ENCODE measurements at regions not wholly inside any gene's neighbourhood (a gene's known extent, or its start where the extent isn't known, plus 50 kb on each side); places are given as distances from the start of the nearest gene placed in this dataset.

GRCh38 chr12:61355105-61355504 lies 905.1 kb upstream of the USP15 start:
- no peak for DNase-seq (ENCODE audit: extremely low read depth, low read depth)

- DNase-seq (ENCODE audit: extremely low read depth, low read depth) = no peak
Measured at GRCh38 chr12:61356485-61356884, 903.7 kb upstream of the USP15 start.

DNA sequence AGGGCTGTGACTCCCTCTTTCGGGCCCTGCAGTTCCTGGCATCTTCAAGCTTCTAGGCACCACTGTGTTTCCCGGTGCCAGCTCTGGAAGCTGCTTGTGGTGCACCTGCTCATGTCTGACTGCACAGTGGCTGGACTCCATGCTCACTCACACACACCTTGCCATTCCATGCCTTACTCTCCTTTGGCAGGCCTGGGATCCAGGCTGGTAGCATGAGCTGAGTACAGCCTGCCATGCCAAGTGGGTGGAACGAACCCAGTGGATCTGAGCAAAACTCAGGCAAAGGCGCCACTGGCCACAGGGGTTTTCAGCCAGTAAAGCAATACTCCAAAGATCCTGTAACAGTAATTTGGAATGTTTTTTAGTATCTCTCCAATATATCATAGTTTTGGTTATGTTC lies 902.7 kb upstream of the USP15 start:
- DNase-seq (ENCODE audit: extremely low read depth, low read depth) = no peak

DNA sequence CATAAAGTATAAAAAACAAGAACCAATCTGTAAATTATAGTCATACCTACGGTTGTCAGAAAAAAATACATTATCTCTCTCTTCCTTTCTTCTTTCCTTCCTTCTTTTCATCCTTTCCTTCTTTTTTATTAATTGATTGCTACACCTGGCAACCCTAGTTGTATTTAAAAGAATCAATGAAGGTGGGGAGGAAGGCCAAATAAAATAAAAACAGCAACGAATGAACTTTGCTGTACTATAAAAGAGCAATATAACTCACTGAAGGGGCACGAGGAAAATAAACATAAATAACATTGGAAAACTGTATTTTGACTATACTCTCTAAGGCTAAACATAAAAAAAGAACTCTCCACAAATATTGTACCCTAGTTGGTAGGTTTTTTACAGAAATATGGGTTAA lies 898.2 kb upstream of the USP15 start:
- no peak for DNase-seq (ENCODE audit: extremely low read depth, low read depth)

- DNase-seq (ENCODE audit: extremely low read depth, low read depth) = no peak
Measured at GRCh38 chr12:61365001-61365400, 895.2 kb upstream of the USP15 start.

GRCh38 chr12:61367281-61367785 lies 892.9 kb upstream of the USP15 start:
- no peak for DNase-seq (ENCODE audit: extremely low read depth, low read depth)

DNA sequence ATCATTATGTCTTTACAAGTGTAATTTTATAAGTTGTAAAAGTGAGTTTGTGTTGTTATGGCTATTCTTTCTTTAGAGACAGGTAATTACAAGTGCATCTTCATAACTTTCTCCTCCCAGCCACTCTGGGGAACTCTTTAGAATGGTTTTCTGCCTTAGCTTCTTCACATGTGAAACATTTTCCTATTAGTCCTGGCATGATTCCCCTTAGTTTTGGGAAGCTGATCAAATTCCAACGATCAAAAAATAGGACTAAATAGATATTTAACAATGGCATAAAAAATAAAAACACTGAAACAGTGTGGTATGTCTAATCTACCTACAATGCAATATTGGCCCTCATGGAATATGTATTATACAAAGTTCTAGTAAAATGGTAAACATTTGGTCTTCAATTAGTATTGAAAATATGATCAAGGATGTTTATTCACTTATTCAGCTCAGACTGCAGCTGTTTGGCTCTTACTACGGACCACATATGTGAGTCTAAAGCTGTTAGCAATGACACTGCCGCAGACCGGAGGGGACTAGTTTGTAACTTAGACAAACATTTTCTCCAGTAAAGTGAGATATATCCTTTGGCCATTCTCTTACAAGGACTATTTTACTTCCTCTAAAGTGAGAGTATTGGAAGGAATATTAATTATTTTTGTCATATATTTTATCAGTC lies 890.8 kb upstream of the USP15 start:
- DNase-seq (ENCODE audit: extremely low read depth, low read depth) = no peak

DNA sequence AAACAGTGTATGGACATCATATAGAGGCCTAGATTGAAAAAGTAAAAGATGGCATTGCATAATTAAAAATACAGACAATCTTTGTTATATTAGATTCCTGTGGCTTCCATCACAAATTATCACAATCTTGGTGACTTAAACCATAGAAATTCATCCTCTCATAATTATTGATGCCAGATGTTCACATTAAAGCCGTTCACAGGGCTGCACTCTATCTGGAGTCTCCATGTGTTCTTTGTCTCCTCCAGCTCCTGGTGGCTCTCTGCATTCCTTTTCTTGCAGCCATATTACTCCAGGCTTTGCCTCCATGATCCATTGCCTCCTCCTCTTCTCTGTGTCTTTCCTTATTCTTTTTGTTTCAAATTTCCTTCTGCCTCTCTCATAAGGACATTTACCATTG lies 875.7 kb upstream of the USP15 start:
- no peak for DNase-seq (ENCODE audit: extremely low read depth, low read depth)

GRCh38 chr12:61385771-61386170 lies 874.4 kb upstream of the USP15 start:
- no peak for DNase-seq (ENCODE audit: extremely low read depth, low read depth)

GRCh38 chr12:61397668-61398067 lies 862.5 kb upstream of the USP15 start:
- DNase-seq (ENCODE audit: extremely low read depth, low read depth) = no peak

- DNase-seq (ENCODE audit: extremely low read depth, low read depth) = no peak
Measured at GRCh38 chr12:61412201-61412600, 848.0 kb upstream of the USP15 start.

DNA sequence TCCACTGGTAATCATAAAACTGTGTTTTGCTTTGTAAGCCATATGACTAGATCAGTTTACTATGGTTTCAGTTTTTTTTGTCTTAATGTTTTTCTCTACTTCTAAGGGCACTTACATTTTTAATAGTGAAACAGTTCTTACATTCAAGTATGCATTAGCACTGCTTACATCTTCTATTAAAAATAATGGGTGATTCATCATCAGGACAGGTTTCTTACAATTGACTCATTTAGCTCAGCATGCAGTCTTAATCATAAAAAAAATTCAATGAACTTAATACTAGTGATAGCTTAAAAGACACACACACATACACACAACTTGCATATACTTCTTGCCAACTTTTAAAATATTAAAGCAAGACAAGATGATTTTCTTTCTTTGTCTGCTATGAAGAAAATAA lies 845.7 kb upstream of the USP15 start:
- DNase-seq (ENCODE audit: extremely low read depth, low read depth) = no peak

DNA sequence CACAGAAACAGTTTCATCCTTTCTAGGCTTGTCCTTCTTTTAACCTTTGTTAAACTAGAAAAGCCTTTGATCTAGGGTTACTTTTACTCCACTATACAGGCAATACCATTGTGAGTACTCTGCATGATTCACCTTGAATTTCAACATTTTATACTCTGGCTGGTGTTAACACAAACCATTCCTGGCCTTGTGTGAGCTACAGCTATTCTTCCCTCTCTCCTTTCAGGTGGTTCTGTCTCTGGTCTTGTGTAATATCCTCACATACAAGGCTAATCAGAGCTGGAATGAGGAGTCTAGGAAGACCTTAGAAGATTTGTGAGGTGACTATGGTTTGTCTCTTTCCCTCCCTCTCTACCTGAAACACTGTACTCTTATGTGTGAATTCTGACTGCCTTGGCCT lies 837.4 kb upstream of the USP15 start:
- DNase-seq (ENCODE audit: extremely low read depth, low read depth) = no peak

GRCh38 chr12:61452076-61452475 lies 808.1 kb upstream of the USP15 start:
- DNase-seq (ENCODE audit: extremely low read depth, low read depth) = peak; percentile 8

DNA sequence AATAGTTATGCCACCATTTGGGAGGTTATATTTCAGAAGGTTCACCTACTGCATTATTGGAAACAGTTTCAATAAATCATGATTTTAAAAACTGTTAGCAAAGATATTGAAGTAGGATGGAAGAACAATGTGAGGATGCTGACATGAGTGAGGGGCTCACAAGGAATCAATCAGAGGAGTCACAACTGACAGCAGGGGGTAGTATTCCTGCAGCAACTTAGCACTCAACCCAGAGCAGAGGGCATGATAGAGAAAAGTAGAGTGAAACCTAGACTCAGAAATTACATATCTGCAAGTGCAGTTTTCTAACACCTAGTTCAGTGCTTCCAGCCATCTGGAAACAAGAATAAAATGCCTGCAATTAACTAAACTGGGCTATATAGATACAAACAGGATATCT lies 772.5 kb upstream of the USP15 start:
- no peak for DNase-seq (ENCODE audit: extremely low read depth, low read depth)

- no peak for DNase-seq (ENCODE audit: extremely low read depth, low read depth)
Measured at GRCh38 chr12:61490526-61491498, 769.4 kb upstream of the USP15 start.

DNA sequence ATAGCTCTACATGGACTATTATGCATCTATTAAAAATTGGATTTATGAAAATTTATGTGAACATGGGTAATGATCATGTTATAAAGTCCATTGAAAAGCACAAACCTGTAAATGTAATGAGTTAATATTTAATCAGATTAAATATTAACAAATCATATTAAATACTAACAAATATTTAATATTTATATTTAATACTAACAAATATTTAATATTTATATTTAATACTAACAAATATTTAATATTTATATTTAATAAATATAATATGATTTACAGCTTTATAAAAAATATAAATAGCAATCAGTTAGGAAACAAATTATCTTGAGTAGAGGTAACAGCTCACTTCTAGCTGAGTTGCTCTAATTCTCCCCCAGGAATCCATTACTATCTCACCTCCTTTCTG lies 758.0 kb upstream of the USP15 start:
- DNase-seq (ENCODE audit: extremely low read depth, low read depth) = no peak

GRCh38 chr12:61504396-61505080 lies 755.7 kb upstream of the USP15 start:
- no peak for DNase-seq (ENCODE audit: extremely low read depth, low read depth)

GRCh38 chr12:61513499-61513898 lies 746.7 kb upstream of the USP15 start:
- DNase-seq (ENCODE audit: extremely low read depth, low read depth) = no peak

DNA sequence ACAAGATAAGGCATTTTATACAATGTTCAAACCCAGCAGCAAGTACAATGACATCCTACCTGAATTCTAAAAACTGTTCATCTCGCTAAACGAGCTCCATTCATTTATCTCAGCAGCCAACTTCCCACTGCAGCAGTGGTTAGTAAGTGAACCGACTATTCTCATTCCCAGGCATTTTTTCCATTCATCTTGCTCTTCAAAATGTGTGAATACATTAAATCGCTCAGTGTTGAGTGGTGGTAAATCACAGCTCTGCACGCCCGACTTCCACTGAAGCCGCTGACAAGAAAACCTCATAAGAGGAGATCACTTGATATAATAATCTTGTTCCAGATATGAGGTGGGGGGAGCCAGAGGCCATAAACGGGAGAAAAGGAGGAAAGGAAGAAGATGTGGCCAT lies 746.2 kb upstream of the USP15 start:
- DNase-seq (ENCODE audit: extremely low read depth, low read depth) = no peak

DNA sequence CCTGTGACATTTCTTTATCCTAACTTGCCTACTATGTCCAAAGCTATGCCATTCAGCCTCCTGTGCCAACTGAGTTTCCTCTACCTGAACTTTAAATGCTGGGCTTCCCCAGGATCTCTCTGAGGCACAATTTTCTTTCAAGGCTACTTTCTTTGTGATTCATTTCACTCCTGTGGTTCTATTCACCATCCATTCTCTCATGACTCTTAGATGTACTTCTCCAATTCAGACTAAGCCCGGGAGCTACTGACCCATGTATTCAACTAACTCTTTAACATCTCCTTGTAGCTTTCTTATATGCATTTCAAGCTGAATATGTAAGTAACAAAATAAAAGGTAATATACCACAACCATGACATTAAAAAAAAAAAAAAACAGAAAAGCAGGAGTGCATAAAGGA lies 738.9 kb upstream of the USP15 start:
- no peak for DNase-seq (ENCODE audit: extremely low read depth, low read depth)
